Calu3 (cell line): ENCODE measurements at regions not wholly inside any gene's neighbourhood (a gene's known extent, or its start where the extent isn't known, plus 50 kb on each side); places are given as distances from the start of the nearest gene placed in this dataset.

ENCODE experiments used
- BruUV-seq: library from RNA; stranded (reverse); fragments of 400-500 nt; replicated peaks from 2 replicates; lab custom pipeline; 2021; lab: Mats Ljungman, UMichigan
- CTCF ChIA-PET: fragments of 300-600 bp; sonication (Branson Sonifier 250); formaldehyde crosslinking; loops from one replicate; lab custom pipeline; 2022; ENCODE audit warnings: antibody characterized with exemption; lab: Charles Lee
- DNase-seq: peaks from one replicate; pipeline ENCODE4 v3.0.0; 2022
- H3K27ac Mint-ChIP-seq: one replicate; pipeline ENCODE4 v1.8.0; 2022; ENCODE audit warnings: mixed read lengths; ENCODE audit not compliant: unreplicated experiment
- H3K27me3 Mint-ChIP-seq: one replicate; pipeline ENCODE4 v1.8.0; 2022; ENCODE audit warnings: mixed read lengths; ENCODE audit not compliant: unreplicated experiment
- H3K36me3 Mint-ChIP-seq: one replicate; pipeline ENCODE4 v1.8.0; 2022; ENCODE audit warnings: mild to moderate bottlenecking, moderate library complexity, mixed read lengths; ENCODE audit not compliant: insufficient read depth, unreplicated experiment
- H3K4me1 Mint-ChIP-seq: one replicate; pipeline ENCODE4 v1.8.0; 2022; ENCODE audit warnings: mild to moderate bottlenecking, low read depth, mixed read lengths; ENCODE audit not compliant: unreplicated experiment
- H3K4me3 Mint-ChIP-seq: one replicate; pipeline ENCODE4 v1.8.0; 2022; ENCODE audit warnings: mild to moderate bottlenecking, low read depth, moderate library complexity, mixed read lengths; ENCODE audit not compliant: unreplicated experiment
- H3K9me3 Mint-ChIP-seq: one replicate; pipeline ENCODE4 v1.8.0; 2022; ENCODE audit warnings: low read depth, mixed read lengths; ENCODE audit not compliant: unreplicated experiment
- CTCF ChIP-seq: fragments of 200-600 bp; IDR thresholded peaks from one replicate; pipeline ENCODE4 v1.8.0; 2022; ENCODE audit warnings: antibody characterized with exemption; ENCODE audit not compliant: unreplicated experiment
- intact Hi-C: fragments of 100-400 bp; cut with micrococcal nuclease; formaldehyde crosslinking; loops from one replicate; pipeline ENCODE4 v1.10.0; 2022; ENCODE audit not compliant: unreplicated experiment

GRCh38 chr3:1775321-1775720 lies 323.3 kb upstream of the CNTN4 start:
- Mint-ChIP-seq H3K4me1 (no peaks in the 10 kb centered on the region), H3K27me3 (no peaks in the 10 kb centered on the region), H3K4me3 (no peak overlapping the region), H3K36me3 (no peaks in the 10 kb centered on the region), H3K9me3 (peaks cover 10% of the 10 kb centered on the region), H3K27ac (no peak overlapping the region)
- TF ChIP-seq CTCF = no peak
- intact Hi-C loops = no loop called here
- BruUV-seq = no TSS peak
- DNase-seq = no peak
- CTCF ChIA-PET = no interaction called here

DNA sequence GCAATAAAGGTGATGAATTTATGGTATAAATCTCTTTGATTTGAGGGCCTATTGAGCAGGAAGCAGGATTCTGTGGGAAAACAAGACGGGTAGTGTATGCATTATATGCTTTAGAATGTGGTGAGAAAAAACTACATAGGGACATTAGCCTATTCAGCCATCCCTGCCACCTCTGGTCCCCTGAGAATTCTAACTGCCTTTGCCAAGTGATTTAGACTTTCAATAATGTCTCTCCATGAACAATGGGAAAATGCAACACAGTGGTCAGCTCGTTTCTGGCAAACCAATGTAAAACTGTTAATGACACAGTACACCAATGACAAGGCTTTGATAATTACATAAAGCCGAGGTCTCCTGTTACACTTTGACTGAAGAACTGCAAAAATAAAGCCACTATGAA lies 314.7 kb upstream of the CNTN4 start:
- CTCF ChIA-PET = no interaction called here
- no peaks in the 10 kb centered on the region for H3K27me3 Mint-ChIP-seq
- H3K27ac Mint-ChIP-seq = no peak overlapping the region

GRCh38 chr3:1787094-1787493 lies 311.6 kb upstream of the CNTN4 start:
- Mint-ChIP-seq H3K9me3 (peaks cover 10% of the 10 kb centered on the region), H3K36me3 (no peaks in the 10 kb centered on the region), H3K4me1 (no peaks in the 10 kb centered on the region), H3K27me3 (no peaks in the 10 kb centered on the region), H3K4me3 (no peak overlapping the region), H3K27ac (no peak overlapping the region)
- no peak for TF ChIP-seq CTCF
- CTCF ChIA-PET = no interaction called here
- intact Hi-C loops = no loop called here
- BruUV-seq = no TSS peak
- DNase-seq = no peak

More for the DNA sequence above, 314.7 kb upstream of the CNTN4 start:
- DNase-seq = no peak
- intact Hi-C loops = no loop called here
- Mint-ChIP-seq H3K4me3 (no peak overlapping the region), H3K9me3 (peaks cover 5% of the 10 kb centered on the region), H3K36me3 (no peaks in the 10 kb centered on the region), H3K4me1 (no peaks in the 10 kb centered on the region)
- TF ChIP-seq CTCF = no peak
- no TSS peak for BruUV-seq

- BruUV-seq = no TSS peak
- H3K36me3 Mint-ChIP-seq = no peaks in the 10 kb centered on the region
- TF ChIP-seq CTCF = no peak
- no peaks in the 10 kb centered on the region for H3K4me1 Mint-ChIP-seq
- H3K9me3 Mint-ChIP-seq = peaks cover 14% of the 10 kb centered on the region
- no peak overlapping the region for H3K27ac Mint-ChIP-seq
- no peak overlapping the region for H3K4me3 Mint-ChIP-seq
- DNase-seq = no peak
- CTCF ChIA-PET = no interaction called here
- intact Hi-C loops = no loop called here
- no peaks in the 10 kb centered on the region for H3K27me3 Mint-ChIP-seq
Measured at GRCh38 chr3:1792466-1792865, 306.2 kb upstream of the CNTN4 start.
